ENCODE measurements at regions not wholly inside any gene's neighbourhood (a gene's known extent, or its start where the extent isn't known, plus 50 kb on each side); places are given as distances from the start of the nearest gene placed in this dataset.

DNA sequence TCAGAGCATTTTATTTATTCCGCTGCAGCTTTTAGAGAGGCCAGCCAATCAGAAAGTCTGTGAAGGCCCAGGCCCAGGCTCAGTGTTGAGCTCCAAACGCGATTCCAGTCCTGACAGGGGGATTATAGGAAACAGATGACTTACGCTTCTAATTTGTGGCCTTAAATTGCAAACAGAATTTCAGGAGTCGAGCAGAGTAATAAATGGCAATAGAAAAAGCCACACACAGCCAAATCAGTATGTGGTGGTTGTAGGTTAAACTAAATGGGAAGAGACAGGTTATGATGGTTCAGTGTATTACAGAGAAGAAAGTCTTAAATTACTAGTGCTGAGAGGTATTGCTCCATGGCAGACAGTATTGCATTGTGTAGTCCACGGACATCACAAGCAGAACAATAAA is 131.0 kb upstream of the ZEB2 start:
- H3K27ac ChIP-seq = no peak overlapping the region
- TF ChIP-seq, protein P1, sequence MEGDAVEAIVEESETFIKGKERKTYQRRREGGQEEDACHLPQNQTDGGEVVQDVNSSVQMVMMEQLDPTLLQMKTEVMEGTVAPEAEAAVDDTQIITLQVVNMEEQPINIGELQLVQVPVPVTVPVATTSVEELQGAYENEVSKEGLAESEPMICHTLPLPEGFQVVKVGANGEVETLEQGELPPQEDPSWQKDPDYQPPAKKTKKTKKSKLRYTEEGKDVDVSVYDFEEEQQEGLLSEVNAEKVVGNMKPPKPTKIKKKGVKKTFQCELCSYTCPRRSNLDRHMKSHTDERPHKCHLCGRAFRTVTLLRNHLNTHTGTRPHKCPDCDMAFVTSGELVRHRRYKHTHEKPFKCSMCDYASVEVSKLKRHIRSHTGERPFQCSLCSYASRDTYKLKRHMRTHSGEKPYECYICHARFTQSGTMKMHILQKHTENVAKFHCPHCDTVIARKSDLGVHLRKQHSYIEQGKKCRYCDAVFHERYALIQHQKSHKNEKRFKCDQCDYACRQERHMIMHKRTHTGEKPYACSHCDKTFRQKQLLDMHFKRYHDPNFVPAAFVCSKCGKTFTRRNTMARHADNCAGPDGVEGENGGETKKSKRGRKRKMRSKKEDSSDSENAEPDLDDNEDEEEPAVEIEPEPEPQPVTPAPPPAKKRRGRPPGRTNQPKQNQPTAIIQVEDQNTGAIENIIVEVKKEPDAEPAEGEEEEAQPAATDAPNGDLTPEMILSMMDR (IDR thresholded peaks at IDR 0.05; ENCODE audit: low read depth, low read length, missing control alignments) = no peak
- DNase-seq = no peak

DNA sequence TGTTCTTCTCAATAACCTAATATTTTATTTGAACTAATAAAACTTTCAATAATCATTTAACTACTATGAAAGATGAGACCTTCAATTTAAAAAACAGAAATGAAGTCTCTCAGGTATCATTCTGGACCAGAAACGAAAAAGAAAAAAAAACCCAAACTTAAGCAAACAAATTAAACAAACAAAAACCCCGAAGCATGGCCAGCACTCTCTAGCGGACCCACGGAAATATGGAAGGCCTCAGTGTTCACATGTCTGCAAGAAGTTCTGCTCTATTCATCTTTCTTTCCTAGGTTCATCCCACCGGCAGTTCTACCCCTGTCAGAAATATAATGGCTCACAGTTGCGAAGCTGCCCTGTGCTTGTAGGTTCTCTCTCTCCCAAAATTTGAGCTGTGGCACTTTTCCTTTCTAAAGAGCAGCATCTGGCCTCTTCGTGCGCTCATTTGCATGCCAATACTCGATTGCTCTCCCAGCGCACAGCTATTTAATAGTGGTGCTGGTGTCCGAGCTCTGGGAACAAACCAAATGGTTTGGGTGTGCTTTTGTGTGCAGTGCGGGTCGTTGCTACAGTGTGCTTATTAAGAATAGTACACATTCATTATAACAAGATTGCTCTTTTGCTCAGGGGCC is 129.0 kb upstream of the ZEB2 start:
- no peak for DNase-seq
- TF ChIP-seq, protein P1 (IDR thresholded peaks at IDR 0.05; ENCODE audit: low read depth, low read length, missing control alignments) = no peak
- H3K4me3 ChIP-seq (ENCODE audit: low read depth, low read length) = no peak overlapping the region
- H3K27me3 ChIP-seq (replicated peaks) = no peaks in the 10 kb centered on the region
- H3K36me3 ChIP-seq (replicated peaks) = no peaks in the 10 kb centered on the region
- in situ Hi-C loops (cut with HindIII; ENCODE audit: low pct_ligation_motif_present, low sequenced_read_pairs) = no loop called here
- H3K27ac ChIP-seq = no peak overlapping the region

More for the DNA sequence above, 131.0 kb upstream of the ZEB2 start:
- in situ Hi-C loops (cut with HindIII; ENCODE audit: low pct_ligation_motif_present, low sequenced_read_pairs) = no loop called here
- H3K4me3 ChIP-seq (ENCODE audit: low read depth, low read length) = no peak overlapping the region
- H3K36me3 ChIP-seq (replicated peaks) = no peaks in the 10 kb centered on the region
- no peaks in the 10 kb centered on the region for H3K27me3 ChIP-seq (replicated peaks)

DNA sequence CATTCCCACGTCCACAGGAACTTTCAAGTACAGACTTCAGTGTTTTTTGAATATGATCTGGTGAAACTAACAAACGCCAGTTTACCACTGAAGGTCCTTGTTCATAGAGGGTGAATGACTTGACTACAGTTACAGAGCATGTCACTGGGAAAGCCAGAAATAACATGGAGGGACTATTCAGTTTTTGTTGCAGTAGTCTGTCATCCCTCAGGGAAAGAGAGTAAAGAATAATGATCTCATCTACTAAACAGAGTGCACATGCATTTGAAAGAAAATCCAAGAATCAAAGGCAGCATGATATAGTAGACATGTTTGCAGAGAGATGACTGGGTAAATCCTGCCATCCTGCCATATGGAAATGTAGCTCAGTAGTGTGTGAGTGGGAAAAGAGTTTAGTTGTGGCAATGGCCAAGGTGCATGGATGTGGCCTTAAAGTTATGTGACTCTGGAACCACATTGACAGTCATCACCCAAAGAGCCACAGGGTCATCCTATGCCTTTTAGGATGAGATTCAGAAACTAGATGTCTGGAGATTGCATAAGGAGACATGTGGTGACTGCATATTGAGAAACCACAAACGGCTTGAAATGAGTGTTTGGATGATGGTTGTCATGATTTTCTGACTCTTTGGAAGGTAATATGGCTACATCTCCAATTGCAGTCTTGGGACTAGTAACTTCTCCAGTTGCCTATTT is 125.3 kb upstream of the ZEB2 start:
- no peak overlapping the region for H3K27ac ChIP-seq
- in situ Hi-C loops (cut with HindIII; ENCODE audit: low pct_ligation_motif_present, low sequenced_read_pairs) = no loop called here
- H3K27me3 ChIP-seq (replicated peaks) = no peaks in the 10 kb centered on the region
- no peaks in the 10 kb centered on the region for H3K36me3 ChIP-seq (replicated peaks)
- no peak overlapping the region for H3K4me3 ChIP-seq (ENCODE audit: low read depth, low read length)
- peak; percentile 16 for DNase-seq
- TF ChIP-seq, protein P1 (IDR thresholded peaks at IDR 0.05; ENCODE audit: low read depth, low read length, missing control alignments) = no peak

DNA sequence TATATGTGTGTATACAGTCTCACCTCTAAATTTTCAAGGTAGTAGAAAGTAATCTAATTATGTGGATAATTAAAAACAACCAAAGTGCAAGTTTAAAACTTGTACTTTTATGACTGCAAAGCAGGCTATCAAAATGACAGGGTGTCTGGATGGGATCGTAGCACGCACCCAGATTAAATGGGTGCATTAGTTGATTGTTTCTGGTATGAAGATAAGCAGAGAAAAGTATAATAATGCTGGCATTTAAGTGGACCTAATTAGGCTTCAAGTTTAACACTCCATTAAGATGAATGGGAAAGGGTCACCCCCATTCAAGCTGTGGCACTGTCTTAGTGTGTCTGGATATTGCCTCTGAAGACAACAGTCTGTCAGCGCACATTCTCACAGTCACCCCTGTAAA is 124.6 kb upstream of the ZEB2 start:
- no peak overlapping the region for H3K4me3 ChIP-seq (ENCODE audit: low read depth, low read length)

DNA sequence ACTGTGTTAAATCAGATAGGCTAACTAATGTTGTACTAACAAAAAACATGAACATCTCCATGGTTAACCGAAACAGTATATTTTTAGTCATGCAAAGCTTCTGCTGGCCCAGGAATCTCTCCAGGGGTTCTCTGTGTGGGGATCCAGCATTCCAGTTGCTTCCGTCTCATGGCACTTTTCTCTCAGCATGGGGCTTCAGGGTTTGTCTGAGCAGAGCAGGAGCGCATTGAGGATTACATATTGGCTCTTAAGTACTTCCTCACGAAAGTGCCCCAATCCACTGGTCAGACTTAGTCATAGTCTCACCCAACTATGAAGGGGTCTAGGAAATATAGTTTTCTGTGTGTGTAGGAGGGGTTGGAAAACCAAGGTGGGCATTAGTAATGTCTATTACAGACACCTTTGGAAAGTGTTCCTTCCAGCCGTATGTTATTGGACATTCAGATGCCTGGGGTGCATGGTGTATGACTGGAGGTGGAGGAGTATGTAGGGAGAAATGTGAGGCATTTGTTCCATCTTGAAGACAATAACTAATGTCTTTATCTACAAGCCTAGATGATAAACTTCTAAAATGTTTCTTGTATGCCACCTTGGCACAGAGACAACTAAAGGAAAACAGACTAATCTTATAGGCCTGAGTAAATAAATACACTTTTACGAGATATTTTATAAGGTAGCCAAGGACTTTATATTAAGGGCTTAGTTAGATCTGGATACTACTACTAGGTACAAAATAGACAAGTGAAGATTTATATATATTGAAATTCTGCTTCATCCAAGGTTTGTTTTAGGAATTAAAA is 123.8 kb upstream of the ZEB2 start:
- no peak overlapping the region for H3K4me3 ChIP-seq (ENCODE audit: low read depth, low read length)
- in situ Hi-C loops (cut with HindIII; ENCODE audit: low pct_ligation_motif_present, low sequenced_read_pairs) = no loop called here
- H3K36me3 ChIP-seq (replicated peaks) = no peaks in the 10 kb centered on the region
- TF ChIP-seq, protein P1 (IDR thresholded peaks at IDR 0.05; ENCODE audit: low read depth, low read length, missing control alignments) = no peak
- H3K27ac ChIP-seq = no peak overlapping the region
- DNase-seq = peak; percentile 55
- no peaks in the 10 kb centered on the region for H3K27me3 ChIP-seq (replicated peaks)

More for the DNA sequence above, 124.6 kb upstream of the ZEB2 start:
- H3K27me3 ChIP-seq (replicated peaks) = no peaks in the 10 kb centered on the region
- no peak for DNase-seq
- no peak overlapping the region for H3K27ac ChIP-seq
- in situ Hi-C loops (cut with HindIII; ENCODE audit: low pct_ligation_motif_present, low sequenced_read_pairs) = no loop called here
- no peaks in the 10 kb centered on the region for H3K36me3 ChIP-seq (replicated peaks)
- TF ChIP-seq, protein P1 (IDR thresholded peaks at IDR 0.05; ENCODE audit: low read depth, low read length, missing control alignments) = no peak
